ENCODE measurements at regions not wholly inside any gene's neighbourhood (a gene's known extent, or its start where the extent isn't known, plus 50 kb on each side); places are given as distances from the start of the nearest gene placed in this dataset.

DNA sequence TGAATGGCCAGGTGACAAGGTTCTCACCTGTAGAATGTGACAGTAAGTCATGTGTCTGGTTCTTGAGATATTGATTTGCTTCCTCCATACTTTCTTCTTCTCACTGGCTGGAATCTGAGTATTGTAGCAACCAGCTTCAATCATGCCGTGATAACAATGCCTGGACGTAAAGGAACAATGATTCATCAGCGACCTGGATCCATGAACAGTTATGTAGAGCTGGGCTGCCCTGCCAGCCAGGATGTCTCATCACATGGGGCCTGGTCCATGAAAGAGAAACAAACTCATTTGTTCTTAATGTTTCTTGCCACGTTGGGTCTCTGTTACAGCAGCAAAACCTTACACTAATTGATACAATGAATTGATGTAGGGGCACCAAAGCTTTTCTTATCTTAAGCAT lies 627.2 kb downstream of the TOX3 start:
- ATAC-seq (ENCODE audit: low read depth in 2 of 2): no peak
- Histone ChIP-seq H3K4me1 (ENCODE audit: control insufficient read depth, insufficient read depth, low read length, poor library complexity, severe bottlenecking) (no peaks in the 10 kb centered on the region), H3K27ac (ENCODE audit: insufficient read depth, low read length, poor library complexity, severe bottlenecking) (no peak overlapping the region), H3K27me3 (ENCODE audit: control insufficient read depth, insufficient read depth, low read length) (no peaks in the 10 kb centered on the region), H3K36me3 (ENCODE audit: control insufficient read depth, insufficient read depth, low read length) (no peaks in the 10 kb centered on the region), H3K9me3 (ENCODE audit: control insufficient read depth in 2 of 2, low read length in 2 of 2) (no peaks in the 10 kb centered on the region), H3K4me3 (ENCODE audit: low read depth, low read length) (no peak overlapping the region)
- Mint-ChIP-seq H3K27ac (no peak overlapping the region), H3K36me3 (no peaks in the 10 kb centered on the region), H3K4me3 (no peak overlapping the region), H3K27me3 (peaks cover 4% of the 10 kb centered on the region), H3K9me3 (peaks cover 3 to 12% (median 5%) of the 10 kb centered on the region in 7 donors), H3K4me1 (no peaks in the 10 kb centered on the region)
- no peak for DNase-seq

DNA sequence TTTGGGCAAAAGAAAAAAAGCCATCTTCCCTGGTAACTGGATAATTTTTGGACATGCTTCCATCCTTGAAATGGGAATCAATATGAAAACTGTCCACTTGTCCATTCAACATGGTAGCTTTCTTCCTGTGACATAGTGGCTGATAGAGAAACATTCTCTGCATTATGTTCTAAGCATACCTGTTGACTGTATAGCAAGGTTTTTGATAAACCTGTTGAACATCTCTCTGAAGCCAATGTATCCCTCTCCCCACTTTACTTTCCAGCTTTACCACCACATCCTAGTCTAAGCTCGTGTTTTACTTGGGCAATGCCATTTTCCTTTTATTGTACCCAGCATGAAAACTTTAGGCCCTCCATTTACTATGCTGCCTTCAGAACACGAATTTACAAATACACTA lies 630.1 kb downstream of the TOX3 start:
- no peaks in the 10 kb centered on the region for H3K36me3 ChIP-seq (ENCODE audit: control insufficient read depth, insufficient read depth, low read length)
- H3K4me1 Mint-ChIP-seq: no peaks in the 10 kb centered on the region
- H3K27ac Mint-ChIP-seq: no peak overlapping the region
- H3K9me3 ChIP-seq (ENCODE audit: control insufficient read depth in 2 of 2, low read length in 2 of 2): no peaks in the 10 kb centered on the region
- no peaks in the 10 kb centered on the region for H3K4me1 ChIP-seq (ENCODE audit: control insufficient read depth, insufficient read depth, low read length, poor library complexity, severe bottlenecking)
- H3K27me3 ChIP-seq (ENCODE audit: control insufficient read depth, insufficient read depth, low read length): no peaks in the 10 kb centered on the region
- no peak overlapping the region for H3K27ac ChIP-seq (ENCODE audit: insufficient read depth, low read length, poor library complexity, severe bottlenecking)
- DNase-seq (no peak), ATAC-seq (ENCODE audit: low read depth in 2 of 2) (no peak)
- H3K36me3 Mint-ChIP-seq: no peaks in the 10 kb centered on the region
- peaks cover 0 to 12% (median 4%) of the 10 kb centered on the region in 7 donors for H3K9me3 Mint-ChIP-seq
- peaks cover 4% of the 10 kb centered on the region for H3K27me3 Mint-ChIP-seq
- H3K4me3 Mint-ChIP-seq: no peak overlapping the region
- H3K4me3 ChIP-seq (ENCODE audit: low read depth, low read length): no peak overlapping the region

DNA sequence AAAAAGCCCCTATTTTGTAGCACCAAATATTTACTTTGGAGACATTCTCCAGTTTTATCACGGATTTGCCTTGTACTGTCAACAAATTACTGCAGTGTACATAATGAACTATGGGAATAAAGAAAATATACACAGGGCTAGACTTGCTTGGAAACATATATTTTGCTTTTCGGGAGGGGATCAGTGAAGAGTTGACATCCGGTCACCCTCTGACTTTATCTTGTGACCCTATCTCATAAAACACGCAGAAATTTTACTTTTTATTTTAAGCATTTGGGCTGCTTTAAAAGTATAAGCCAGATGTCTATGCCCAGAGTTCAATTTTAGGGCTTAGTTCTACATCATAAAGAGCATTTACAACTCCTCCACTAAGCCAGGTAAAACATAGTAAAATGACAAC lies 630.7 kb downstream of the TOX3 start:
- no peak for DNase-seq
- no peak overlapping the region for H3K27ac ChIP-seq (ENCODE audit: insufficient read depth, low read length, poor library complexity, severe bottlenecking)
- peaks cover 0 to 12% (median 4%) of the 10 kb centered on the region in 7 donors for H3K9me3 Mint-ChIP-seq

DNA sequence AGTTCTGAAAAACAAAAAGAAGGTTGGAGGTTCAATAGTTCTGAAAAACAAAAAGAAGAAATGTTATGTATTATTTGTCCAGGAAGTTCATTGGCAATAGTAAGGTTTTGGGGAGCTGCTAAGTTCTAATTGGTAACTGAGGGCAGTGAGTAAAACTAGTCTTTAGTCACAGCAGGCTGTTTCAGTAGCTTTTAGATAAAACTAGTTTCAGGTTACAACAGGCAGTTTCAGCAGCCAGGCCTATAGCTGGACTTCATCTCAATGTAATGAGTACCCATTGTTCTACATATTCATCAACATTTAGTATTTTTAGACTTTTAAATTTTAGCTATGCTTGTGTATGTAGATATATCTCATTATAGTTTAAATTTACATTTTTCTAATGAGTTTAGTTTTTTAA lies 639.3 kb downstream of the TOX3 start:
- Mint-ChIP-seq H3K27ac (no peak overlapping the region), H3K4me3 (no peak overlapping the region), H3K27me3 (no peaks in the 10 kb centered on the region), H3K36me3 (no peaks in the 10 kb centered on the region), H3K9me3 (peaks cover 0 to 6% (median 0%) of the 10 kb centered on the region in 7 donors), H3K4me1 (no peaks in the 10 kb centered on the region)
- DNase-seq (no peak), ATAC-seq (ENCODE audit: low read depth in 2 of 2) (no peak)
- Histone ChIP-seq H3K27ac (ENCODE audit: insufficient read depth, low read length, poor library complexity, severe bottlenecking) (no peak overlapping the region), H3K4me3 (ENCODE audit: low read depth, low read length) (no peak overlapping the region), H3K27me3 (ENCODE audit: control insufficient read depth, insufficient read depth, low read length) (no peaks in the 10 kb centered on the region), H3K36me3 (ENCODE audit: control insufficient read depth, insufficient read depth, low read length) (no peaks in the 10 kb centered on the region), H3K9me3 (ENCODE audit: control insufficient read depth in 2 of 2, low read length in 2 of 2) (no peaks in the 10 kb centered on the region), H3K4me1 (ENCODE audit: control insufficient read depth, insufficient read depth, low read length, poor library complexity, severe bottlenecking) (no peaks in the 10 kb centered on the region)

More for the DNA sequence above, 630.7 kb downstream of the TOX3 start:
- peaks cover 4% of the 10 kb centered on the region for H3K27me3 Mint-ChIP-seq
- Histone ChIP-seq H3K4me3 (ENCODE audit: low read depth, low read length) (no peak overlapping the region), H3K9me3 (ENCODE audit: control insufficient read depth in 2 of 2, low read length in 2 of 2) (no peaks in the 10 kb centered on the region), H3K36me3 (ENCODE audit: control insufficient read depth, insufficient read depth, low read length) (no peaks in the 10 kb centered on the region), H3K4me1 (ENCODE audit: control insufficient read depth, insufficient read depth, low read length, poor library complexity, severe bottlenecking) (no peaks in the 10 kb centered on the region), H3K27me3 (ENCODE audit: control insufficient read depth, insufficient read depth, low read length) (no peaks in the 10 kb centered on the region)
- no peaks in the 10 kb centered on the region for H3K36me3 Mint-ChIP-seq
- H3K27ac Mint-ChIP-seq: no peak overlapping the region
- no peak overlapping the region for H3K4me3 Mint-ChIP-seq
- no peak for ATAC-seq (ENCODE audit: low read depth in 2 of 2)
- H3K4me1 Mint-ChIP-seq: no peaks in the 10 kb centered on the region

DNA sequence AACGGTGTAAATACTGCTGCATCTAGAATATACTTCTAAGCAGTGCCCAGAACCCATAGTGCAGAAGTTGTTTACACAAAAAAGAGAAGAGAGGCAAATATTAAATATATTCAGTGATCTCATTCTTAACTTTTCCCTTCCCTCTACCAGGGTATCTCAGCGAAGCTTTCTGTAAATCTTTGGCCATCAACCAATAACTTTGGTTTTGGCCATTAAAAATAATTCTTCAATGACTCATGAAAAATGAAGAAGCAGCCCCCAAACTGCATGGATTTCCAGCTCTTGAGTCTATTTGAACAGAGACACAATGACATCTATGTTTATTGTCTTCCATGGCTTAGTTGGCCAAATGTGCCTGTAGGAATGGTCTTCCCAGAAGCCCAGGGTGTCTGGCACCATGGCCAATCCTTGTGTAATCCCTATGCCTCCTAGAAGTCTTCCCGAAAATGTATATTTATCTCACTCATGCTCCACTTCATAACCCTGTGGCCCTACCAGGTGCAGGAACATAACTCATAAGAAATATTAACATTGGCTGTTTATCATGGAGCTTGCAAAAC lies 646.6 kb downstream of the TOX3 start:
- Histone ChIP-seq H3K4me3 (ENCODE audit: low read depth, low read length) (no peak overlapping the region), H3K4me1 (ENCODE audit: control insufficient read depth, insufficient read depth, low read length, poor library complexity, severe bottlenecking) (no peaks in the 10 kb centered on the region), H3K27me3 (ENCODE audit: control insufficient read depth, insufficient read depth, low read length) (no peaks in the 10 kb centered on the region), H3K36me3 (ENCODE audit: control insufficient read depth, insufficient read depth, low read length) (no peaks in the 10 kb centered on the region), H3K27ac (ENCODE audit: insufficient read depth, low read length, poor library complexity, severe bottlenecking) (no peak overlapping the region), H3K9me3 (ENCODE audit: control insufficient read depth in 2 of 2, low read length in 2 of 2) (no peaks in the 10 kb centered on the region)
- Mint-ChIP-seq H3K27ac (no peak overlapping the region), H3K4me1 (no peaks in the 10 kb centered on the region), H3K9me3 (peaks cover 0 to 24% (median 3%) of the 10 kb centered on the region in 7 donors), H3K4me3 (no peak overlapping the region), H3K27me3 (no peaks in the 10 kb centered on the region), H3K36me3 (no peaks in the 10 kb centered on the region)
- no peak for DNase-seq
- ATAC-seq (ENCODE audit: low read depth in 2 of 2): no peak

DNA sequence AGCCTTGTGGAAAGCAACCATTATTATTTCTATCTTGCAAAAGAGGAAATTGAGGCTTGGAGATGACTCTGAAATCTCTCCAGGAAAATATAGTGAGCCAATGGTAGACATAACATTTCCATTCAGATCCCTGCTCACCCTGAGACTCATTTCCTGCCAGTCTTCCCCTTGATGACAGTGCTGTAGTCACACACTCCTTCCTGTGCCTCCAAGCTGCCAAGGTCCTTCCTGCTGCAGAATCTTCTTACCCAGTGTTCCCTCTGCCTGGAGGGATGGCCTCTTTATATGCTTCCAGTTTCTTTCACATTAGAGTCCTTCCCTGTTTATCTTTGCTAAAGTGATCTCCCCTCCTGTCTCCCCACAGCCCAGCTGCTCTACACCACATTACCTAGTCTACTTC lies 648.1 kb downstream of the TOX3 start:
- Mint-ChIP-seq H3K4me3 (no peak overlapping the region), H3K4me1 (no peaks in the 10 kb centered on the region), H3K27me3 (no peaks in the 10 kb centered on the region), H3K27ac (peak overlapping the region in 1 of 3 donors; percentile 38), H3K9me3 (peaks cover 0 to 28% (median 5%) of the 10 kb centered on the region in 7 donors), H3K36me3 (no peaks in the 10 kb centered on the region)
- Histone ChIP-seq H3K4me3 (ENCODE audit: low read depth, low read length) (no peak overlapping the region), H3K27ac (ENCODE audit: insufficient read depth, low read length, poor library complexity, severe bottlenecking) (no peak overlapping the region), H3K4me1 (ENCODE audit: control insufficient read depth, insufficient read depth, low read length, poor library complexity, severe bottlenecking) (no peaks in the 10 kb centered on the region), H3K36me3 (ENCODE audit: control insufficient read depth, insufficient read depth, low read length) (no peaks in the 10 kb centered on the region), H3K27me3 (ENCODE audit: control insufficient read depth, insufficient read depth, low read length) (no peaks in the 10 kb centered on the region), H3K9me3 (ENCODE audit: control insufficient read depth in 2 of 2, low read length in 2 of 2) (no peaks in the 10 kb centered on the region)
- DNase-seq (no peak), ATAC-seq (ENCODE audit: low read depth in 2 of 2) (no peak)

DNA sequence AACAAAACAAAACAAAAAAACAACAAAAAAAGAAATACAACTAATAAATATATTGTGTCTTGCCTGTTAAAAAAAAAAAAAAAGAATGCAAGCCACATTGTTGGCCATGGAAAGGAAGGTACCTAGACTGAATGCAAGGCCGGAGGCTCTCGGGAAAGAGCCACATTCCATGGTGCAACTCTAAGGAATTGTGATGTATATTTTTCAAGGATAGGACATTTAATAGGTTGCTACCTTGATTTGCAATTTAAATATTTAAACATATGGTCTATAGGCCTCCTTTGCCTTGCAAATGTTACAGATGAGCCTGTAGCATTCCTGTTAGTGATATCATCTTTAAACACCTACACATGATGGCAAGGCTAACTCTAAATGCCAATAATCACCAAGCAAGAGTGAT lies 650.9 kb downstream of the TOX3 start:
- no peaks in the 10 kb centered on the region for H3K36me3 Mint-ChIP-seq
- ATAC-seq (ENCODE audit: low read depth in 2 of 2) (no peak), DNase-seq (no peak)
- no peak overlapping the region for H3K4me3 Mint-ChIP-seq
- Histone ChIP-seq H3K27ac (ENCODE audit: insufficient read depth, low read length, poor library complexity, severe bottlenecking) (no peak overlapping the region), H3K9me3 (ENCODE audit: control insufficient read depth in 2 of 2, low read length in 2 of 2) (no peaks in the 10 kb centered on the region), H3K4me1 (ENCODE audit: control insufficient read depth, insufficient read depth, low read length, poor library complexity, severe bottlenecking) (no peaks in the 10 kb centered on the region), H3K27me3 (ENCODE audit: control insufficient read depth, insufficient read depth, low read length) (no peaks in the 10 kb centered on the region), H3K36me3 (ENCODE audit: control insufficient read depth, insufficient read depth, low read length) (no peaks in the 10 kb centered on the region), H3K4me3 (ENCODE audit: low read depth, low read length) (no peak overlapping the region)
- H3K9me3 Mint-ChIP-seq: peaks cover 0 to 28% (median 4%) of the 10 kb centered on the region in 7 donors
- no peaks in the 10 kb centered on the region for H3K27me3 Mint-ChIP-seq
- H3K4me1 Mint-ChIP-seq: no peaks in the 10 kb centered on the region
- H3K27ac Mint-ChIP-seq: no peak overlapping the region

DNA sequence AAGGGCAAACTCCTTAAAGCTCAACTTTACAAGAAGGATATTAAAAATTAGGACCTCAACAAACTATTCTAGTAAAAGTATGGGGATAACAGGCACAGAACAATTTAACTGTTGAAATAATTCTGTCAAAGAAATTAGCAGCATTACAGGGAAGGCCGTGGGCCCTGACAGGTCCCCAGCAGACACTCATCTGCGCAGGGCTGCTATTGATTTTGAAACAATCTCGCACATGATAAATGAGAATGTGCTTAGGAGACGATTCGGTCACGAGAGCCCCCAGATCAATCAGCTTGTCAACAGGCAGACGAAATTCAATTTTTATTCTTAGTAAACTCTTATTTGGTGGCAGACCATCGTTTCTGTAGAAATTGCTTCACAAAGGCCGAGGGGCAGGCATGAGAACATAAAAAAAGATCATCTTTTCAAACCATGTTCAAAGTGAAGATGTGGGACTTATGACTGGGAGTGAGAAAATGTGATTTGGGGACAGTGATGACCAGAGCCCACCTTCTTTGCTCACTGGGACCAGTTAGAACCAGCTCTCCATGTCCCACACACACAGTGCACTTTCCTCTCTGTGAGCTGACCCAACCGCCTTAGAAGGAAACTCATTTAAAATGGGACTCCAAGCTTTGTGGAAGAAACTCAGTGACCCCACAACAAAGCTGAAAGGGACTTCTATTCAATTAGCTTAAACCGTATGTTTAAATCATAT lies 654.5 kb downstream of the TOX3 start:
- H3K4me1 Mint-ChIP-seq: no peaks in the 10 kb centered on the region
- Histone ChIP-seq H3K27me3 (ENCODE audit: control insufficient read depth, insufficient read depth, low read length) (no peaks in the 10 kb centered on the region), H3K4me3 (ENCODE audit: low read depth, low read length) (no peak overlapping the region), H3K4me1 (ENCODE audit: control insufficient read depth, insufficient read depth, low read length, poor library complexity, severe bottlenecking) (no peaks in the 10 kb centered on the region), H3K27ac (ENCODE audit: insufficient read depth, low read length, poor library complexity, severe bottlenecking) (no peak overlapping the region), H3K9me3 (ENCODE audit: control insufficient read depth in 2 of 2, low read length in 2 of 2) (no peaks in the 10 kb centered on the region), H3K36me3 (ENCODE audit: control insufficient read depth, insufficient read depth, low read length) (no peaks in the 10 kb centered on the region)
- no peak overlapping the region for H3K4me3 Mint-ChIP-seq
- no peaks in the 10 kb centered on the region for H3K36me3 Mint-ChIP-seq
- H3K9me3 Mint-ChIP-seq: peaks cover 0 to 18% (median 3%) of the 10 kb centered on the region in 7 donors
- H3K27ac Mint-ChIP-seq: no peak overlapping the region
- DNase-seq: no peak
- ATAC-seq (ENCODE audit: low read depth in 2 of 2): no peak
- H3K27me3 Mint-ChIP-seq: no peaks in the 10 kb centered on the region

Data from CD4-positive, CD25-positive, alpha-beta regulatory T cell (primary cell).